GM23338 (cell line): ENCODE measurements at regions not wholly inside any gene's neighbourhood (a gene's known extent, or its start where the extent isn't known, plus 50 kb on each side); places are given as distances from the start of the nearest gene placed in this dataset.

Experiments
- ATAC-seq: fragments of 200-7000 bp; cut with Tn5 transposase; 3 replicates; pipeline ENCODE4 v1.9.1; 2020
- DNase-seq: peaks from one replicate; pipeline ENCODE4 v3.0.0-alpha.2; 2015; ENCODE audit warnings: low spot score
- H2AFZ ChIP-seq: fragments of 200-600 bp; sonication (generic); 2 replicates; pipeline ENCODE4 v1.8.0; 2016; ENCODE audit warnings: antibody characterized with exemption, mild to moderate bottlenecking, moderate library complexity
- H3F3A ChIP-seq: fragments of 200-600 bp; sonication (generic); replicated peaks from 2 replicates; pipeline ENCODE4 v1.8.0; 2017; ENCODE audit warnings: antibody characterized with exemption, mixed run types, low read depth
- H3K27ac ChIP-seq: fragments of 200-600 bp; sonication (generic); 2 replicates; pipeline ENCODE4 v1.6.1; 2016; ENCODE audit warnings: low read depth
- H3K27me3 ChIP-seq: fragments of 200-600 bp; sonication (generic); 2 replicates; pipeline ENCODE4 v1.8.0; 2016; ENCODE audit warnings: mild to moderate bottlenecking, mixed run types, moderate library complexity; ENCODE audit not compliant: insufficient read depth
- H3K36me3 ChIP-seq: fragments of 200-600 bp; sonication (generic); 2 replicates; pipeline ENCODE4 v1.8.0; 2016; ENCODE audit warnings: mild to moderate bottlenecking; ENCODE audit not compliant: insufficient read depth
- H3K4me1 ChIP-seq: fragments of 200-600 bp; sonication (generic); 2 replicates; pipeline ENCODE4 v1.8.0; 2016; ENCODE audit warnings: mild to moderate bottlenecking, moderate library complexity; ENCODE audit not compliant: insufficient read depth
- H3K4me2 ChIP-seq: fragments of 200-600 bp; sonication (generic); 2 replicates; pipeline ENCODE4 v1.7.1; 2017; ENCODE audit warnings: mixed run types
- H3K4me3 ChIP-seq: fragments of 200-600 bp; sonication (generic); 2 replicates; pipeline ENCODE4 v1.6.1; 2016; ENCODE audit warnings: mixed run types
- H3K79me2 ChIP-seq: fragments of 200-600 bp; sonication (generic); replicated peaks from 2 replicates; pipeline ENCODE4 v1.8.0; 2017; ENCODE audit warnings: mild to moderate bottlenecking; ENCODE audit not compliant: insufficient read depth
- H3K9me2 ChIP-seq: fragments of 200-600 bp; sonication (generic); 2 replicates; pipeline ENCODE4 v1.8.0; 2017; ENCODE audit not compliant: insufficient read depth
- H4K20me1 ChIP-seq: fragments of 200-600 bp; sonication (generic); replicated peaks from 2 replicates; pipeline ENCODE4 v1.8.0; 2017; ENCODE audit warnings: mild to moderate bottlenecking; ENCODE audit not compliant: insufficient read depth
- H3K27ac Mint-ChIP-seq: 2 replicates; pipeline ENCODE4 v1.8.0; 2020; ENCODE audit warnings: inconsistent platforms, mild to moderate bottlenecking, moderate library complexity, mixed read lengths
- H3K27me3 Mint-ChIP-seq: 3 replicates; pipeline ENCODE4 v1.8.0; 2022; ENCODE audit warnings: low read depth, mild to moderate bottlenecking, moderate library complexity, mixed read lengths, inconsistent platforms; ENCODE audit not compliant: insufficient read depth, poor library complexity
- H3K36me3 Mint-ChIP-seq: 3 replicates; pipeline ENCODE4 v1.8.0; 2021; ENCODE audit warnings: low read depth, mild to moderate bottlenecking, inconsistent platforms, moderate library complexity, mixed read lengths
- H3K4me1 Mint-ChIP-seq: 3 replicates; pipeline ENCODE4 v1.8.0; 2020; ENCODE audit warnings: mild to moderate bottlenecking, inconsistent platforms, mixed read lengths
- H3K4me3 Mint-ChIP-seq: 3 replicates; pipeline ENCODE4 v1.8.0; 2021; ENCODE audit warnings: moderate library complexity, mild to moderate bottlenecking, inconsistent platforms, mixed read lengths
- H3K9me3 Mint-ChIP-seq: 3 replicates; pipeline ENCODE4 v1.8.0; 2020; ENCODE audit warnings: moderate library complexity, mild to moderate bottlenecking, inconsistent platforms, mixed read lengths
- CREB1 ChIP-seq: fragments of 250-450 bp; sonication (Bioruptor Pico); IDR thresholded peaks from 2 replicates; pipeline ENCODE4 v1.5.0; 2020; ENCODE audit warnings: low read depth, mild to moderate bottlenecking, moderate library complexity
- CTCF ChIP-seq, 2 experiments: fragments of 200-600 bp in 1 of 2; sonication (generic) in 1 of 2; conservative IDR thresholded peaks; 2 replicates each; pipeline versions ENCODE4 v1.5.1 to v1.6.1; 2016 to 2017; ENCODE audit warnings: antibody characterized with exemption in 2 of 2, low read depth in 2 of 2, mild to moderate bottlenecking in 2 of 2, moderate library complexity in 1 of 2
- EZH2phosphoT487 ChIP-seq: fragments of 200-600 bp; sonication (generic); IDR thresholded peaks from one replicate; pipeline ENCODE4 v1.8.1; 2018; ENCODE audit warnings: antibody characterized with exemption; ENCODE audit not compliant: unreplicated experiment
- JUNB ChIP-seq: IDR thresholded peaks from one replicate; pipeline ENCODE4 v1.6.1; 2016; ENCODE audit warnings: antibody characterized with exemption; ENCODE audit not compliant: unreplicated experiment
- POLR2AphosphoS5 ChIP-seq: IDR thresholded peaks from 2 replicates; pipeline ENCODE4 v1.6.1; 2016; ENCODE audit warnings: antibody characterized with exemption, low read depth
- REST ChIP-seq: IDR thresholded peaks from one replicate; pipeline ENCODE4 v1.6.1; 2018; ENCODE audit warnings: antibody characterized with exemption; ENCODE audit not compliant: unreplicated experiment
- STAT1 ChIP-seq: IDR thresholded peaks from one replicate; pipeline ENCODE4 v1.6.1; 2016; ENCODE audit warnings: antibody characterized with exemption; ENCODE audit not compliant: unreplicated experiment
- ZNF114 ChIP-seq: fragments of 250-450 bp; sonication (Bioruptor Pico); IDR thresholded peaks from 2 replicates; pipeline ENCODE4 v1.5.0; 2020; ENCODE audit warnings: mild to moderate bottlenecking, moderate library complexity
- ZNF331 ChIP-seq: fragments of 250-450 bp; sonication (Bioruptor Pico); IDR thresholded peaks from 2 replicates; pipeline ENCODE4 v1.5.0; 2020; ENCODE audit warnings: low read depth, mild to moderate bottlenecking, moderate library complexity

GRCh38 chr7:87001214-87001613, 58.2 kb downstream of the ELAPOR2 start:
- Mint-ChIP-seq H3K4me1 (peaks cover 38% of the 10 kb centered on the region), H3K27ac (no peak overlapping the region), H3K9me3 (no peaks in the 10 kb centered on the region), H3K36me3 (no peaks in the 10 kb centered on the region), H3K27me3 (peaks cover 1% of the 10 kb centered on the region), H3K4me3 (no peak overlapping the region)
- H3K79me2 ChIP-seq, result peaks cover 100% of the 10 kb centered on the region
- peaks cover 22% of the 10 kb centered on the region; the same call in 1 of the 2 replicates for H4K20me1 ChIP-seq
- no peak overlapping the region for H3K27ac ChIP-seq
- no peaks in the 10 kb centered on the region for H3K36me3 ChIP-seq
- DNase-seq (no peak), ATAC-seq (no peak)
- no peak overlapping the region for H2AFZ ChIP-seq
- H3K4me2 ChIP-seq, result no peak overlapping the region
- H3K4me3 ChIP-seq, result no peak overlapping the region
- no peak for TF ChIP-seq REST
- no peak for TF ChIP-seq EZH2phosphoT487
- no peak for TF ChIP-seq STAT1
- TF ChIP-seq JUNB, result no peak
- no peak for TF ChIP-seq CTCF (conservative IDR thresholded peaks at IDR 0.05; ENCODE audit: low read depth in 2 of 2)
- no peak for TF ChIP-seq ZNF114 (CRISPR knock-in tag)
- TF ChIP-seq CREB1, result no peak
- no peaks in the 10 kb centered on the region for H3K27me3 ChIP-seq
- H3K4me1 ChIP-seq, result peaks cover 33% of the 10 kb centered on the region
- H3K9me2 ChIP-seq, result peaks cover 13% of the 10 kb centered on the region
- H3F3A ChIP-seq, result no peaks in the 10 kb centered on the region

- Mint-ChIP-seq H3K36me3 (no peaks in the 10 kb centered on the region), H3K27me3 (peaks cover 4% of the 10 kb centered on the region), H3K4me3 (no peak overlapping the region), H3K9me3 (no peaks in the 10 kb centered on the region), H3K27ac (peak overlapping the region; percentile 21; the same call in 1 of the 2 replicates), H3K4me1 (peaks cover 43% of the 10 kb centered on the region)
- Histone ChIP-seq H3K27ac (0 out of 2 replicates have a peak overlapping the region, but pooled peaks have one; percentile 33), H3K36me3 (no peaks in the 10 kb centered on the region), H3K79me2 (peaks cover 100% of the 10 kb centered on the region), H3K4me1 (peaks cover 39% of the 10 kb centered on the region), H3K4me3 (no peak overlapping the region), H3K27me3 (no peaks in the 10 kb centered on the region), H2AFZ (no peak overlapping the region), H4K20me1 (peaks cover 22% of the 10 kb centered on the region; the same call in 1 of the 2 replicates), H3K4me2 (no peak overlapping the region; the same call in 1 of the 2 replicates), H3F3A (no peaks in the 10 kb centered on the region), H3K9me2 (peaks cover 13% of the 10 kb centered on the region)
- no peak for DNase-seq
- ATAC-seq, result no peak
- TF ChIP-seq ZNF114 (CRISPR knock-in tag) (no peak), STAT1 (no peak), ZNF331 (CRISPR knock-in tag) (no peak), CREB1 (no peak), POLR2AphosphoS5 (no peak), REST (no peak)
These were observed 59.1 kb downstream of the ELAPOR2 start for GRCh38 chr7:87000344-87000743.
